Activated CD4-positive, alpha-beta T cell treated with anti-CD3 and anti-CD28 coated beads, Interleukin-2, Interleukin-6, amounts not matched to agents 100 ng/mL and 50 ng/mL, durations not matched to agents 16 hours and 8 hours (primary cell): ENCODE measurements at regions not wholly inside any gene's neighbourhood (a gene's known extent, or its start where the extent isn't known, plus 50 kb on each side); places are given as distances from the start of the nearest gene placed in this dataset.
"Not testable (repeated sequence)": the region's sequence is repeated elsewhere in the genome, so short reads cannot be mapped to it uniquely, and the experiment has no call there.

Source experiments
- DNase-seq: peaks from one replicate; pipeline ENCODE4 v3.0.0-alpha.2; 2020

DNA sequence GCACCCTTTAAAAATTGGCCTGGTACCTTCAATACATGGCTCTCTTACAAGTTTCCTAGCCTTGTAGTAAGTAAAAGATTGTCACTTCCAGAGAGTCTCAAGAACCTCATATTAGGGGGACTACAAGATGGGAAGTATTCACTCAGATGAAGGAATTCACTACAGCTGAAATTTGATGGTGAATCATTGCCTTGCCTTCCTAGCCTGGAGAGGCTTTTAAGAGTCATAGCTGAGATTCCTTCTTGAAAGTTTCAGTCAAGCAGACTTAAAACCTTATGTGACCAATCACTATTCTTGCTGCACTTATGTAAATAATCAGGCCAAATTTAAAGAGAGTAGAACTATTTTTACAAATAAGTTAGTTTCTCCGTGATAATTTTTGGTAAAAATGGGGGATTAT is 451.6 kb downstream of the TRHDE start:
- DNase-seq, result no peak

GRCh38 chr12:72729451-72730010 is 457.4 kb downstream of the TRHDE start:
- DNase-seq, result no peak

- no peak for DNase-seq
Measured at GRCh38 chr12:72734581-72734980, 462.4 kb downstream of the TRHDE start.

DNA sequence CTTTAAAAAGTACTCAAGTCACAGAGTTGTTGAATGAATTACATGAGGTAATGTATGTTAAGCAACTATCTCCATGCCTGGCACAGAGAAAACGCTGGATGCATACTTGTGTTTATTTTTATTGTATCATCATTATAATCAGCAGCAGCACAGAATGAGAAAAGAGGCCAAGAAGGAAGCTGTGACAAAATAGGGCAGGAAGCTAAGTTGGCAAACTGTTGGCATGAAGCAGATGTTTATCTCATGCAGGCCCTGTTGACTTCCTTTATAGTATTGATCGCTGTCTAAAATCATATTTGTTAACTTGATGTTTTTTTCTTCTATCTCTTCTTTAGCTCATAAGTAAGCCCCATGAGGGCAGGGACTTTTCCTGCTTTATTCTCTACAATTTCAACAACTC is 466.6 kb downstream of the TRHDE start:
- DNase-seq, result no peak

DNA sequence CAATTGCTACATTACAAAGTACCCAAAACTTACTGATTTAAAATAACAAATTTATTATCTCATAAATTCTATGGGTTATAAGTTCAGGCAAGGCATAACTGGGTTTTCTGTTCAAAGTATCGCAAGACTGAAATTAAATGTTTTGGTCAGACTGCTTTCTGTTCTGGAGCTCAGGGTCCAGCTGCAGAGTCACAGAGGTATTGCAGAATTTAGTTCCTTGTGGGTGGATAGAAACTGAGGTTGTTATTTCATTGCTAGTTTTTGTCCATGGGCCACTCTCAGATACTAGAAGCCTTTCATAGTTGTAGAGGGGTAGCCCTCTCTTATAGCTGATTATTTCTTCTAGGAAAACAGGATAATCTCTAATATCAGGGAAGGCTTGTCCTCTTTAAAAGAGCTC is 467.9 kb downstream of the TRHDE start:
- DNase-seq, result no peak

GRCh38 chr12:72742568-72742967 is 470.4 kb downstream of the TRHDE start:
- DNase-seq, result no peak

- DNase-seq, result no peak
Measured at GRCh38 chr12:72746048-72746447, 473.9 kb downstream of the TRHDE start.

DNA sequence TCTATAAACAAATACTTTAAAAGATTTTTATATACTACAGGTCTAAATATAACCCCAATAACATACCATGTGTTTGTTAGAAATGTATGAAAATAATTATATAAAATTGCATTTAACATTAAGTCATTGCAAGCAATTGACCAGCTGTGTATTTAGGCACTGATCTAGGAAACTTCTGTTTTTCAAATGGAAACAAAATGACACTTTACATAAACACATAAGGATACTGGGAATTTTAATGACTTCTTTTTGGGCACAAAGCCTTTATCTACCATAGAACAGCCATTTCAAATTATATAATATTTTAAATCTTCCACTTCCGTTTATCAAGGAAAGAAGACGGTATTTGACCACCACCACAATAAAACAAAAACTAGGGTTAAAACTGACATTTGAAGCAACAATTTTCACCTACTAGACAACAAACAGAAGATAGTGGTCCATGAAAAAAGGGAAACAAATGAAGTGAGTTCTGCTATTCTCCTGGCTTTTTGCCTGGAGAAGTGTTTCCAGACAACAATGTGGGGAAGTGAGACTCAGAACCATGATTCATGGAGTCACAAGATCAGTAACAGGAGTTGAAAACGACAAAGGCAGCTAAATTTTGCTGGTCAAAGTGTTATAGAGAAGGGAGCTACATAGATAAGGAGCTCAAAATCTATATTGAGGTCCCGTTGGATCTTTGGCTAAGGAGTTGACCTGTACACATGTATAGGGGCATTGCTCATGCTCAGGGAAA is 475.1 kb downstream of the TRHDE start:
- DNase-seq, result no peak

GRCh38 chr12:72748971-72749370 is 476.8 kb downstream of the TRHDE start:
- no peak for DNase-seq

DNA sequence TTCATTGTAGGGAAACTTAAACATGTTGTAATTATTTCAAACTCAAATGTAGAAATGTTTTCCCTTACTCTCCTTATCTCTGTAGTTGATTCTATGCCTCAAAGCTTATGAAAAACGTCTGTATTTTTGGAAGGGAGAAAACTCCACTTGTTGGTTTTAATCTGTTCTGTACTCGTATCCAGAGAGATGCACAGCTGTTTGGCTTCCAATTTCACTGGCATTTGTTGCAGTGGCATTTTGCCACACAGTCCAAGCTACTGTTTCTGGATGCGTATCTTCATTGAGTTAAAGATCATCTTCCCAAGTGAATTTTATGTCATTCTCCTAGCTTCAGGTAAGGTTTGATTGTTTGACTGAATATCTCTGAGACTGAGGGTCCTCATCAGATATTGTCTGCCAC is 481.4 kb downstream of the TRHDE start:
- no peak for DNase-seq

DNA sequence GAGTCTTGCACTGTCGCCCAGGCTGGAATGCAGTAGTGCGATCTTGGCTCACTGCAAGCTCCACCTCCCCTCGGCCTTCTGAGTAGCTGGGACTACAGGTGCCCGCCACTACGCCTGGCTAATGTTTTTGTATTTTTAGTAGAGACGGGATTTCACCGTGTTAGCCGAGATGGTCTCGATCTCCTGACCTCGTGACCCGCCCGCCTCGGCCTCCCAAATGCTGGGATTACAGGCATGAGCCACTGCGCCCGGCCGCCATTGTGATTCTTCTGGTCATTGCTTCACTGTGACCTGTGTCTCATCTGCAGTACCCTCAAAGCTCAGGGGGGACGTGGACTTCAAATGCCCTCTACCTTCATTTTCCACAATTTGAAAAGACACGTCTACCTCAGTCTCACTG is 481.9 kb downstream of the TRHDE start:
- DNase-seq, result not testable (repeated sequence)

DNA sequence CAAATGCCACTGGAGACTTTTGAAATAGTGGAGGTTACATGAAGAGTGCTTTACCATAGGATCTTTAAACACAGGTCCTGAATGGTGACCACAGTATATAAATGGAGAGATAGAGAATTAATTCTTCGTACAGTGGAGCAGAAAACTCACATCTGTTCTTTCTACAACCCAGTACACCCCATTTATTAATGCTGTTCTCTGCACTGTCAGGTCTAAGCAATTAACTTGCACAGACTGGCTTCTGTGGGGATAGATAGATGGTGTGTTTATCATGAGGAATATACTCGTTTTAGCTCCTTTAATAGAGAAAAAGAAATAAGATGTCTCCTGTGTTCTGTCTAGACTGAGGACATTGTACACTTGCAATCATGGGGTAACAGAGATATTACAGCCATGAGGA is 494.3 kb downstream of the TRHDE start:
- no peak for DNase-seq

GRCh38 chr12:72774023-72774422 is 501.9 kb downstream of the TRHDE start:
- no peak for DNase-seq

DNA sequence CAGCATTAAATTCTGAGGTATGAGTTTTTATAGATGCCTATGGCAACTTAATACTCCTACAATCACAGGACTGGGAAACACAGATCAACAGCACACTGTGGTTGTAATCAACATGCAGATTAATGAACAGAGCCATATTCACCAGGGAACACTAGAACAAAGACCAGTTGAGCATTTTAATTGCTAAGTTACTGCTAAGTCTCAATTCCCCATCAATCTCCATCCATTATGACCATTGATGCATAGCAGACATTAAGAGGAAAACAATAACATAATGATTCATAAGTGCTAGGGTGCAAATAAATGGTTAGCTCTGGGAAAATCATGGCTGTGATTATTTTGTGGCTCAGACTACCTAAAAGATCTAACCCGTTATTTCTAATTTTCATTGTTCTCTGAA is 505.6 kb downstream of the TRHDE start:
- no peak for DNase-seq

DNA sequence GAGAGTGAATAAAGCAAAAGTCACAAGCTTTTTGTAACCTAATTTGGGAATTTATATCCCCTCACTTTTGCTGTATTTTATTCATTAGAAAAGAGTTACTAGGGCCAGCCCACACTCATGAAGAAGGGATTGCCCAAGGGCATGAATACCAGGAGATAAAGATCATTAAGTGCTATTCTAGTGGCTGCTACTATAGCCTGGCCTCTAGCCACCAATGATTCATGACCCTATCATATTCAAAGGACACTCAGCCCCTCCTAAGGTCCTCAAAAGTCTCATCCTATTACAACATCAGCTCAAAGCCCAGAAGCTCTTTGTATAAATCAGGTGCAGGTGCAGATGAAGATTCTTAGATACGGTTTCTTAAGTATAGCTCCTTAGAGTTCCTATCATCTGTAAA is 518.1 kb downstream of the TRHDE start:
- no peak for DNase-seq

DNA sequence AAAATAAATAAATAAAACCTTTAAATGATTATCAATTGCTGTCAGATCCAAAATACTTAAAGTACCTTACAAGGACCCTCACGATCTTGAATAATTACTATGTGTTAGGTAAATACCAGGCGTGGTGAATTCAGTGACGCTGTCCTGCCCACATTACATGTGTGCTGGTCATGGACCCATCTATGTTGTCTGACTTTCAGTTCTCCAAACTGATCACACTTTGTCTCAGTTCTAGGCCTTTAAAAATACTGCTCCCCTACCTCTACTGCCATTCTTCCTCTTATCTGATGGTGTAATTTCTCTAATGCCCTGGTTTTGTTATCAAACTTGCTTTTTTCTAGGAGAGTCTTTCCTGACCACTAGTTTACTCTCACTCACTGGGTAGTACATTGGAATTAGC is 520.7 kb downstream of the TRHDE start:
- no peak for DNase-seq

DNA sequence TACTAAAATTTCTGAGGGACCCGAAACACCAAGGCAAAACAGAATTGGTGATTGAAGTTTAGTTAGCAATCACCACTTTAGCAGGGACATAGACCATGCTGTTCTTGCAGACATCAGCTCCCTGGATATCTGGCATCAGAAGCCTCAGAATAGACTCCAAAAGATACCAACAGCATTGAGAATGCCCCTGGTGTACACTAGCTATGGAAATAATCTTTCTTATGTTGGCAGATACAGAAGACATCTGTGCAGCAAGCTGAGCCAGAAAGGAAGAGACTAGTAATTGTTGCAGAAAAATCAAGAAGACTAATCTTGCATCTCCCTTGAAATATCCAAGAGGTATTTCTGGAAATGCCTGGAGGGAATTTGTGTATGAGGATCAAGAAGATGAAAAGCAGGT is 521.6 kb downstream of the TRHDE start:
- DNase-seq, result no peak

GRCh38 chr12:72815421-72815820 is 543.3 kb downstream of the TRHDE start:
- no peak for DNase-seq

DNA sequence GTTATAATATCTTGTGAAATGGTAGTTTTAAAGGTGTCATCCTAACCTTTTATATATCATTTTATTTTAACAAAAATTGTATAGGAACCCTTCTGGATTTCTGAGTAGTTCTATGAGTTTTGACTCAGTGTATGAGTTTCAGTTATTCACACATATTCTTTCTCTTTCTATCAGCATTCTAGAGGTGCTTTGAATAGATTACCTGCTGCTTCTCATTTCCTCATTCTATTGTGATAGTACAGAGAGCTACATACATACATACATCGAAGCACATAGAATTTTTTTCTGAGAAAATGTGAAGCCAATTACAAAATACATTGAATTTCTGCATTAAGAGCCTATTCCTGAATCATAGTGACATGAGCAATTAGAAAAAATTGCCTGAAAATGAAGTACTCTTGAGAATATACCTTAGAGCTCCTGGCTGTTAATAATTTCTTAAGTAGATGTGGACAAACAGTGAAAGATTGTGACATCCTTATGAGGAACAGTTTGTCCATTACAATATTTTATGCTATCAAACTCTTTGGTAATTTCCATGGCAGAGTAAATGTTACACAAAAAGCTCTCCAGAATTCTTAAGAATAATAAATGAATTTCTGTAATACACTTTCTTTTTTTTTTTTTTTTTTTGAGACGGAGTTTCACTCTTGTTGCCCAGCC is 556.6 kb downstream of the TRHDE start:
- no peak for DNase-seq

DNA sequence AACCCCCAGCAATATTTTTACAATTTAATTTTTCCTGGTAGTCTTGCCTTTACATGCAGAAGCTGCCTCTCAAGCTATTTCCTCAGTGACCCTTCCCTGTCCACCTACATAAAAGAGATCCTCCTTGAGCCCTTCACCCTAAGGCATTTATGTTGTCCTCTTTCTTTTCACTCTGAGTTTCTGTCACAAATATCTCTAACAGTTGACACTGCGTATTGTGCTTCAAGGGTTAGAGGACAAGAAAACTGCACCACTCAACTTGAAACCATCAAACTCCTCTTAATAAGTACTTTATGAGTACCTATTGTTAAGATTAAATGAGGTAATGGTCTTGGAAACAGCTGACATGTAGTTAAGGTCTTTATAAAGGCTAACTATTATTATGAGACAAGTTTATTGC is 557.7 kb downstream of the TRHDE start:
- DNase-seq, result no peak

DNA sequence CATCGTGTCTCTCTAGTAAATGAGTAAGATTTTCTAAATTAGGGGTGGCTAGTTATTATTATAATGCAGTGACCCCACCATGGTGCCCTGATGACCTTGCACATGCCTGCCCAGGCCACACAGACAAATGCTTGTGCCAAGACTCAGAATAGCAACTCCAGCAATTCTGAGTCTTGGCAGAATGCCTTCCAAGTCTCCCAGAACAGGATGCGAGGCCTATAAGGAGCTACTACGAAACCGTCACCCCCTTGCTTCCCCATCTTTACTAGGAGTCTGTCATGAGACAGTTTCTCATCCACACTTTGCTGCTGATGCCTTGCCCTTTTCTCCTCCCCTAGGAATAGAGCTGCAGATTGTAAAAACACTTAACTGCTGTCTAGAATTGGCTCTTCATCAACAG is 559.9 kb downstream of the TRHDE start:
- no peak for DNase-seq

GRCh38 chr12:72836194-72836593 is 564.0 kb downstream of the TRHDE start:
- no peak for DNase-seq

DNA sequence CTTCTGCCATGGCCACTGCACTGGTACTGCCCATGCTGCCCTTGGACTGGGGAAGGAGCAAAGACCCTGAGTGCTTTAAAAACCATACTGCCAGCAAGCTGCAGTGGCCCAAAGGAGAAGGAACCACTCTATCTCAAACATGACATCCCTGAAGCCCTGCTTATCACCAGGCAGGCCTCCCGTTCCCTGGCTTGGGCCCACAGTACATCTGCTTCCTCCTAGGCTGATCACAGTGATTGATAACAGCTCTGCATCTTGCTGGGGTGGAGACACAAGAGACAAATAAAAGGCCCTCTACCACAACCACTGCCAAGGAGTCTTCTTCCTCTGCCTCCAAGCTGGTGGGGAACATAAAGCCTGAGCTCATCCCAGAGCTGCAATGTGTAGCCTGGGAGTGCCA is 567.5 kb downstream of the TRHDE start:
- DNase-seq, result no peak

- DNase-seq, result no peak
Measured at GRCh38 chr12:72863671-72864070, 591.5 kb downstream of the TRHDE start.

DNA sequence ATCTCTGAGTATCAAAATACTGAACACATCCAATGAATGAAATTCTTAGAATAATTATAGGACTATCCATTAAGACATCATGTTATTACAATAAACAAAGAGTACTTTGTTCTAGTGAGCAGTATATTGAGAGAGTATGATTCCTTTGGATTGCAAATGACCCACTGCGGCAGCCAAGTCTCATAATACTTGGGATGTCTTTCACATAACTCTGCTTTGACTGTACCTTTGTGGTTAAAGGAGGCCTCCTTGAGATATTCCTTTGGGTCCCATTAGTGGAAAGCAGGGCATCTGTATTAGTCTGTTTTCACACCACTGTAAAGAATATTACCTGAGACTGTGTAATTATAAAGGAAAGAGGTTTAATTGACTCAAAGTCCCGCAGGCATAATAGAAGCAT is 593.8 kb downstream of the TRHDE start:
- no peak for DNase-seq
